Activated CD4-positive, alpha-beta T cell treated with anti-CD3 and anti-CD28 coated beads, Interleukin-2, amount 50 U/mL, for 48 hours (primary cell): ENCODE measurements at regions not wholly inside any gene's neighbourhood (a gene's known extent, or its start where the extent isn't known, plus 50 kb on each side); places are given as distances from the start of the nearest gene placed in this dataset.

Experiments
- DNase-seq, 2 experiments: peaks; one replicate each; pipeline ENCODE4 v3.0.0-alpha.2; 2020

DNA sequence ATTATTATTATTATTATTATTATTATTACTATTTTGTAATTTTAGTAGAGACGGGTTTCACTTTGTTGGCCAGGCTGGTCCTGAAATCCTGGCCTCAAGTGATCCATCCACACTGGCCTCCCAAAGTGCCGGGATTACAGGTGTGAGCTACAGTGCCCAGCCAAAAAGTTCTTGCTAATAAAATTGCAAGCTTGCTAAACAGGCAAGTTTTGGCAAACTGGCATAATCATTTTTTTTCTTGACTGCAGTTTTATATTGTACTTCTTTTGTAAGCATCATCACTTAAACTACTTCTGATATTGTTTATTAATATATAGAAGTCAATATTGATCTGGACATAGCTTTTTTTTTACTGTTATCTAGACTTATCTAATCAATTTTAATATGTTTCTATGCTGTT, 536.4 kb downstream of the LRFN5 start:
- no peak for DNase-seq

DNA sequence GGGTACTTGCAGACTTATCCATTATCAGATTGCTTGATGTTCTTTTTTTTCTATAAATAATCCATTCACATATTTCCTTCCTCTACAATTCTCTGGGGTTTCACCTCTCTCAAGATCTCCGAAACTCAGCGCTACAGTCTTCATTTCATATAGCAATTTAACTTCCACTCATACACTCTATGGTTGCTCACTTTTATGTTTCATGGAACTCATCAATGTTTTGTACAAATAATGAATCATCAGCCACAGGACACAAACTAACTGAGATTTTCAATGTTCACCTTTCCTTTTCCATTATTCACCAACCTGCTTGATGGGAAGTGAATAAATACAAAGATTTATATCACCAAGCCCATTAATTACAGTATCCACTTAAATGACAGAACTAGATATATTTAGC, 534.7 kb downstream of the LRFN5 start:
- DNase-seq = no peak

DNA sequence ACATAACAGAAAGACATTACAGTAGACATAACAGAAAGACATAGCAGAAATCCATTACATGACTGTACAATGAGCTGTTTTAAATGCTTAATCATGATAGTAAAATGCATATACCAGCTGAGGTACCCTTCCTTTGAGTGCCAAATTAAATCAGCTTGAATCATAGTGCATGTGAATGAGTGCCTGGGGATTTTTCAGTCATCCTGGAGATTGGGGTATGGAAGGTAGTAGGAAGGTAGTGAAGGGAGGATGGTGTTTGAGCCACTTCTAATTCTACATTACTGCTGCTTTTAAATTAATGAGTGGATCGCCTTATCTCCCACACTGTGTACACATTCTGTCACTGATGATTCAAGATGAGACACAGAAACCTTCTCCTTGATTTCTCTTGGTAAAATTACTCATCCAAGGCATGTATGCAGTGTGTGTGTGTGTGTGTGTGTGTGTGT, 534.2 kb downstream of the LRFN5 start:
- no peak for DNase-seq

DNA sequence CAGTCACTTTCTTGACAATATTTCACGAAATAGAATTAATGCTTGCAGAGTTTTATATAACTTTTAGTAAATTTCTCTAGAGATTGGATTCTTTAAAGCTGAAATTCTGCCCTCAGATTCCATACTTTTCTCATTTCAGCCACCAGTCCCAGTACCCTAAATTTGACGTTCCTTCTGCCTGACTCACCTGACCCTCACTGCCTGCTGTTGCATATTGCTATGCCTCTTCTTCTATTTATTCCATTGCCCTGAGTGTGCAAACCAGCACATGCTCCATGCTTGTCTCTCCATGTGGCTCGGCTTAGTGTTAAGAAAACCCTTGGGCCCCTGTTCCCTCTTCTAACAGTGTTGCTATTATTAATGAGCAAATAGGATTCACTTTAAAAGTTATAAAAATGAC, 533.3 kb downstream of the LRFN5 start:
- DNase-seq = no peak

DNA sequence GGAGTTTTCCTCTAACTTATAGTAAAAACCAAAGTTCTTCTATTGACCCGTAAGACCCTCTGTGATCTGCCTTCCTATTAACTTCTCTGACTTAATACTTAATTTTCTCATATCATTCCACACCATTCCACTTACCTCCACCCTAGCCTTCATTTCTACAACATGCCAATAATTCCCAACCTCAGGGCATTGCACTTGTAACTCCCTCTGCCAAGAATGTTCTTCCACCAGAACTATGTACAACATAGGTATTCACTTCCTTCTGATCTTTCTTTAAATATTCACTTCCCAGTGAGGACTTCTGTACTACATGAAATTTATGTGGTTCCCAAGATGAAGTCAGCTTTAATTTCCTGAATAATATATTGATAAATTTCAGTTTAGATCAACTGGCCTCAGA, 531.7 kb downstream of the LRFN5 start:
- DNase-seq = no peak

- no peak for DNase-seq
Observed at GRCh38 chr14:42130815-42131214, 524.1 kb downstream of the LRFN5 start.

GRCh38 chr14:42123526-42123925, 516.9 kb downstream of the LRFN5 start:
- no peak for DNase-seq

DNA sequence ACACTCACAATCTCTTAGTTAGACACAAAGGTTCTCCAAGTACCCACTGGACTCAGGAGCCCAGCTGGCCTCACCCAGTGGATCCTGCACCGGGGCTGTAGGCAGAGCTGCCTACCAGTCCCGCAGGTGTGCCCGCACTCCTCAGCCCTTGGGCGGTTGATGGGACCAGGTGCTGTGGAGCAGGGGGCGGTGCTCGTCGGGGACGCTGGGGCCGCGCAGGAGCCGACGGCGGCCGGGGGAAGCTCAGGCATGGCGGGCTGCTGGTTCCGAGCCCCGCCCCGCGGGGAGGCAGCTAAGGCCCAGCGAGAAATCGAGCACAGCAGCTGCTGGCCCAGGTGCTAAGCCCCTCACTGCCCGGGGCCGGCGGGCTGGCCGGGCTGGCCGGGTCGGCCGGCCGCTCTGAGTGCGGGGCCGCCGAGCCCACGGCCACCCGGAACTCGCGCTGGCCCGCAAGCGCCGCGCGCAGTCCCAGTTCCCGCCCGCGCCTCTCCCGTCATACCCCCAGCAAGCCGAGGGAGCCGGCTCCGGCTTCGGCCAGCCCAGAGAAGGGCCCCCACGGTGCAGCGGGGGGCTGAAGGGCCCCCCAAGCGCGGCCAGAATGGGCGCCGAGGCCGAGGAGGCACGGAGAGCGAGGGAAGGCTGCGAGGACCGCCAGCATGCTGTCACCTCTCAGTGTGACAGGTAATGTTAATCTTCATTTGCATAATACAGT, 506.8 kb downstream of the LRFN5 start:
- DNase-seq = no peak

DNA sequence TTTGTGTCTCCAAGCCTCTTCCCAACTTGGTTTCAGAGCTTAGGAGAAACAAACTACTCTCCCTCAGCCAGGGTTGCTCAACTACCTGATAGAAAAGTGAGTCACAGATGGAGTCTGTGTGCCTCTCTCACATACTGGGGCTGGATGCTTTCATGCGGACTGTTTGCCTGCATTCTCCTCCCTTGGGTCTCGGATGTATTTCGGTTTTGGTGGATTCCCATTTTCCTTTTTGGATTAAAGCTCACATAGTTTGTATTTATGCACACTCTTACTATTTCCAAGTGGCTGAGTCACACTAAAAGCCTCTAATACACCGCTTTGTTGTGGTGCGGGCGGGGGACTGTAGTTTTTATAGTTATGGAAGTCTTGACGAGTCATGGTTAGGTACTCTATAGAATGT, 505.4 kb downstream of the LRFN5 start:
- DNase-seq = no peak

DNA sequence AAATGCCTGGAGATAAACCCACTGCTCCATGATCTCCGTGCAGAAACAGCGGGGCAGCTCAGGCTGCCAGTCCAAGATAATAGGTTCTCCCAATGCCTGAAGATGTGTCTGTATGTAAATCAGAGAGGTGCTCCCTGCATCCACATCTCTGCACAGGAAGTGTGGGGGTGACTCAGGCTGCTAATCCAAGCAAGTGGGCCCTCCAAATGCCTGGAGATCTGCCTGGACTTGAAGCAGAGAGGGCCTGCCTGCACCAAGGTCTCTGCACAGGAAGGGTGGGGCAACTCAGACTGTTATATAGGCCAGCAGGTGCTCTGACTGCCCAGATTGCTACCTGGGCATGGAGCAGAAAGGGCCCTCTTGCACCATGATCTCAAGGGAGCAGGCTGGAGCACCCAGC, 504.7 kb downstream of the LRFN5 start:
- no peak for DNase-seq

GRCh38 chr14:42110167-42110566, 503.5 kb downstream of the LRFN5 start:
- DNase-seq = no peak

GRCh38 chr14:42095155-42095554, 488.5 kb downstream of the LRFN5 start:
- no peak for DNase-seq

- DNase-seq = no peak
Observed at GRCh38 chr14:42090122-42090521, 483.4 kb downstream of the LRFN5 start.

DNA sequence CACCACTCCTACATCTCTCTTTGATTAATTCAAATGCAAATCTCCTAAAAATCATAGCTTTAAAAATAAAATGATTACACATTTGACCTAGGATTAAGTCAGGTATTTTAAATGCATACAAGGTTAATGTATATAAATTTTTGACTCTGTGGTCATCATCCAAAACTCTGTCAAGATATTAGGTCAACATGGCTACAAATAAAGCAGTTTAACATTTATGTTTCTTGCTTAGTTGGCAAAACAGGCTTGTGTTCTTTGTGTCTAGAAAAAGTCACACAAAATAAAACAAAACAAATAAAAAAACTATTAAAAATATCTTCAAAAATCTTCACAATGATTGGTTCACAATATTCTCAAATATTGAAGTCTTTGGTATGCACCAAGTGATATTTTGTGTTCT, 473.2 kb downstream of the LRFN5 start:
- no peak for DNase-seq

GRCh38 chr14:42078345-42078744, 471.7 kb downstream of the LRFN5 start:
- DNase-seq = no peak

- no peak for DNase-seq
Observed at GRCh38 chr14:42070031-42070430, 463.4 kb downstream of the LRFN5 start.

DNA sequence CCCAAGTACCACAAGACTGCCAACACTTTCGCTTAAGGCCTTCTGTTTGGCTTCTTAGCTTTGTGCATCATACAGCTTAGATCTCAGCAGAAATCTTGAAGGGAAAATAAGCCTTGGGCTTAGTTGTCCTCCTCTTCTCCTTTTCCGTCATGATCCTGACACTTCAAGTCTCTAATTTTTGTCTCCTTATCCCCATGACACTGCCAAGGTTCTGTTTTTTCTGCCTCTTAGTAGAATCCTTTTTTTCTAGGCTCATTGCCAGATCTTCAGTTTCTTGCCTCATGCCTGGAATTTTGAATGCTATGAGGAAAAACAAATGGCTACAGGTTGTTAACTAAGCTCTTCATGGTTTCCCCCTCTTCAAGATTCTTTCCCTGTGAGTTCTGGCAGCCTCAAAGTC, 450.4 kb downstream of the LRFN5 start:
- DNase-seq = no peak

DNA sequence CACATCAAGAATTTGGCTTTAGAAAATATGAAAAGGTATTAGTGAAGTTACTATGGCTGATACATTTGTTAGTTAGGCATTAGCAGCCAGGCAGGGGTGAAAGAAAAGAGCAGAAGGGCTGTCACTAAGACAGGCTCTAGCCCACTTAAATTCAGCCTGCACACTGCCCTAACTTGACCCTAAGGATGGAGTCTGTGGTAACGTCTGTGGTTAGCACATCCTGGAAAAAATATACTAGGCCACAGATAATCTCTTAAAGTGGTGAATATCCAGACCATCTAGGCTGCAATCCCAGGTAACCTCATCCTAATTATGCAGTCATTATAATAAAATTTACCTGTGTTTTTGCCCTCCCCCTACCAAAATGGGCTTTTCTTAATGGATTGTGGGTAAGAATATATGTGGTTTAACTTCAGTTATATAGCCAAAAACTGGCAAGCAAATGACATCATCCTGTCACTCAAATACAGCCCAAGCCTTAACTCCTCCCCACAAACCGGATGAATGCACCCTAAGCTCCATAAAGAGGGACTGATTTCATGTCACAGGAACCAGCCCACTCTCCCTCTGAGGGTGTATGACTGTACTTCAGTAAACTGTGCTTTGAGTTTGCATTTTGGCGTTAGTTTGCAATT, 440.9 kb downstream of the LRFN5 start:
- DNase-seq = no peak

GRCh38 chr14:42045383-42045782, 438.7 kb downstream of the LRFN5 start:
- no peak for DNase-seq

GRCh38 chr14:42028607-42029006, 421.9 kb downstream of the LRFN5 start:
- no peak for DNase-seq

GRCh38 chr14:42027271-42027670, 420.6 kb downstream of the LRFN5 start:
- DNase-seq = no peak

- DNase-seq = no peak
Observed at GRCh38 chr14:42023452-42023851, 416.8 kb downstream of the LRFN5 start.

- DNase-seq = no peak
Observed at GRCh38 chr14:42014301-42014700, 407.6 kb downstream of the LRFN5 start.

DNA sequence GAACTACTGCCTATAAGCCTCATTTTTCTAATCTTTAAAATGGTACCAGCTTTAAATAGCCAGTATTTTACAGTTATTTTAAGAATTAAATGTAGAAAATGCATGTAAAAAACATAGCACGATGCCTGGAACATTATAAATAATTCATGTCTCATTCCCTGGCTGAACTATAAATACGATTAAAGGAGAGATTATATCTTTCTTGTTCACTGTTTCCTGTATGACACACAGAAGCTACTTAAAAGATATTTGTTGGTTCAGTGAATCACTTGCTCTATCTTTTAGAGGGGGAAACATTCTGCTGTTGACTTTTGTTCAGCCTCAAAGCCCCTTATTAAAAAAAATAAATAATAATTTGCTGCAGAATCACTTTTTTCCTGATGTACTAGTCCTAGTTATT, 406.9 kb downstream of the LRFN5 start:
- DNase-seq = no peak

- DNase-seq = no peak
Observed at GRCh38 chr14:42013153-42013552, 406.5 kb downstream of the LRFN5 start.
